PC-9 (cell line): ENCODE measurements at regions not wholly inside any gene's neighbourhood (a gene's known extent, or its start where the extent isn't known, plus 50 kb on each side); places are given as distances from the start of the nearest gene placed in this dataset.

Experiments used
- EZH2 ChIP-seq: fragments of 200-600 bp; sonication (generic); IDR thresholded peaks from 2 replicates; pipeline ENCODE4 v1.8.0; 2017; ENCODE audit warnings: antibody characterized with exemption, low read depth
- TF ChIP-seq, protein P1 (sequence below): fragments of 200-600 bp; sonication (generic); conservative IDR thresholded peaks from 2 replicates; pipeline ENCODE4 v1.6.1; 2017; ENCODE audit warnings: mixed run types, antibody characterized with exemption, mild to moderate bottlenecking, moderate library complexity

- TF ChIP-seq, protein P1, sequence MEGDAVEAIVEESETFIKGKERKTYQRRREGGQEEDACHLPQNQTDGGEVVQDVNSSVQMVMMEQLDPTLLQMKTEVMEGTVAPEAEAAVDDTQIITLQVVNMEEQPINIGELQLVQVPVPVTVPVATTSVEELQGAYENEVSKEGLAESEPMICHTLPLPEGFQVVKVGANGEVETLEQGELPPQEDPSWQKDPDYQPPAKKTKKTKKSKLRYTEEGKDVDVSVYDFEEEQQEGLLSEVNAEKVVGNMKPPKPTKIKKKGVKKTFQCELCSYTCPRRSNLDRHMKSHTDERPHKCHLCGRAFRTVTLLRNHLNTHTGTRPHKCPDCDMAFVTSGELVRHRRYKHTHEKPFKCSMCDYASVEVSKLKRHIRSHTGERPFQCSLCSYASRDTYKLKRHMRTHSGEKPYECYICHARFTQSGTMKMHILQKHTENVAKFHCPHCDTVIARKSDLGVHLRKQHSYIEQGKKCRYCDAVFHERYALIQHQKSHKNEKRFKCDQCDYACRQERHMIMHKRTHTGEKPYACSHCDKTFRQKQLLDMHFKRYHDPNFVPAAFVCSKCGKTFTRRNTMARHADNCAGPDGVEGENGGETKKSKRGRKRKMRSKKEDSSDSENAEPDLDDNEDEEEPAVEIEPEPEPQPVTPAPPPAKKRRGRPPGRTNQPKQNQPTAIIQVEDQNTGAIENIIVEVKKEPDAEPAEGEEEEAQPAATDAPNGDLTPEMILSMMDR: no peak
- TF ChIP-seq EZH2: no peak
Observed at GRCh38 chr5:166505067-166505466, 1786.4 kb upstream of the WWC1 start.
